HG03457 (cell line): ENCODE measurements at regions not wholly inside any gene's neighbourhood (a gene's known extent, or its start where the extent isn't known, plus 50 kb on each side); places are given as distances from the start of the nearest gene placed in this dataset.

Source experiments
- ATAC-seq: cut with Tn5 transposase; IDR thresholded peaks from one replicate; pipeline ENCODE4 v1.9.1; 2021; ENCODE audit warnings: moderate number of reproducible peaks; ENCODE audit not compliant: unreplicated experiment

- no peak for ATAC-seq
These were observed 70.0 kb upstream of the ETS2 start for GRCh38 chr21:38735626-38736206.

GRCh38 chr21:38740090-38740489 is 65.6 kb upstream of the ETS2 start:
- no peak for ATAC-seq

- ATAC-seq = no peak
These were observed 64.4 kb upstream of the ETS2 start for GRCh38 chr21:38741092-38741949.

GRCh38 chr21:38741950-38742256 is 63.8 kb upstream of the ETS2 start:
- no peak for ATAC-seq

GRCh38 chr21:38742580-38743260 is 63.0 kb upstream of the ETS2 start:
- no peak for ATAC-seq

- no peak for ATAC-seq
These were observed 61.8 kb upstream of the ETS2 start for GRCh38 chr21:38743772-38744529.

GRCh38 chr21:38744861-38745260 is 60.9 kb upstream of the ETS2 start:
- no peak for ATAC-seq

GRCh38 chr21:38747810-38748209 is 57.9 kb upstream of the ETS2 start:
- no peak for ATAC-seq

GRCh38 chr21:38751379-38752050 is 54.2 kb upstream of the ETS2 start:
- ATAC-seq = no peak

GRCh38 chr21:38752051-38752505 is 53.7 kb upstream of the ETS2 start:
- no peak for ATAC-seq

GRCh38 chr21:38753114-38753513 is 52.6 kb upstream of the ETS2 start:
- ATAC-seq = no peak

- ATAC-seq = no peak
These were observed 52.2 kb upstream of the ETS2 start for GRCh38 chr21:38753557-38753971.
